KMS-11 (cell line): ENCODE measurements at regions not wholly inside any gene's neighbourhood (a gene's known extent, or its start where the extent isn't known, plus 50 kb on each side); places are given as distances from the start of the nearest gene placed in this dataset.

Experiments
- H2AFZ ChIP-seq: fragments of 200-600 bp; sonication (generic); 2 replicates; pipeline ENCODE4 v1.6.1; 2016; ENCODE audit warnings: antibody characterized with exemption, mixed run types, low read depth
- H3K27ac ChIP-seq: fragments of 200-600 bp; sonication (generic); 2 replicates; pipeline ENCODE4 v1.6.1; 2016; ENCODE audit warnings: mild to moderate bottlenecking, mixed run types
- H3K27me3 ChIP-seq: fragments of 200-600 bp; sonication (generic); 2 replicates; pipeline ENCODE4 v1.6.1; 2017; ENCODE audit warnings: mild to moderate bottlenecking, low read depth, mixed run types, moderate library complexity; ENCODE audit not compliant: insufficient read depth
- H3K36me3 ChIP-seq: fragments of 200-600 bp; sonication (generic); 2 replicates; pipeline ENCODE4 v1.6.1; 2017; ENCODE audit warnings: mild to moderate bottlenecking, mixed run types; ENCODE audit not compliant: insufficient read depth
- H3K4me1 ChIP-seq: fragments of 200-600 bp; sonication (generic); 2 replicates; pipeline ENCODE4 v1.6.1; 2016; ENCODE audit warnings: mild to moderate bottlenecking, low read depth, mixed run types; ENCODE audit not compliant: poor library complexity, severe bottlenecking
- H3K4me2 ChIP-seq: fragments of 200-600 bp; sonication (generic); 2 replicates; pipeline ENCODE4 v1.7.0; 2016; ENCODE audit warnings: mild to moderate bottlenecking, mixed run types
- H3K4me3 ChIP-seq: fragments of 200-600 bp; sonication (generic); IDR thresholded peaks from 2 replicates; pipeline ENCODE4 v1.6.1; 2017; ENCODE audit warnings: low read depth, low read length, mixed read lengths; ENCODE audit not compliant: insufficient read depth
- H3K79me2 ChIP-seq: fragments of 200-600 bp; sonication (generic); 2 replicates; pipeline ENCODE4 v1.6.1; 2016; ENCODE audit warnings: low read depth, mixed run types; ENCODE audit not compliant: insufficient read depth
- H3K9ac ChIP-seq: fragments of 200-600 bp; sonication (generic); 2 replicates; pipeline ENCODE4 v1.6.1; 2016; ENCODE audit warnings: mild to moderate bottlenecking, mixed run types
- H4K20me1 ChIP-seq: fragments of 200-600 bp; sonication (generic); 2 replicates; pipeline ENCODE4 v1.6.1; 2016; ENCODE audit warnings: mild to moderate bottlenecking, mixed run types; ENCODE audit not compliant: insufficient read depth
- CTCF ChIP-seq: fragments of 200-600 bp; sonication (generic); conservative IDR thresholded peaks from 2 replicates; pipeline ENCODE4 v1.6.1; 2017; ENCODE audit warnings: low read depth, mild to moderate bottlenecking, antibody characterized with exemption, low read length, moderate library complexity, mixed read lengths

- no peaks in the 10 kb centered on the region for H3K79me2 ChIP-seq
- H3K27me3 ChIP-seq: no peaks in the 10 kb centered on the region
- no peak overlapping the region for H3K4me3 ChIP-seq
- H3K9ac ChIP-seq: no peak overlapping the region
- no peak for TF ChIP-seq CTCF
- no peaks in the 10 kb centered on the region for H4K20me1 ChIP-seq
- H3K4me2 ChIP-seq: no peak overlapping the region
- H3K36me3 ChIP-seq: no peaks in the 10 kb centered on the region
- H3K27ac ChIP-seq: no peak overlapping the region
- H3K4me1 ChIP-seq: peaks cover 7% of the 10 kb centered on the region
- no peak overlapping the region for H2AFZ ChIP-seq
These were observed 231.6 kb downstream of the CASP12 start for GRCh38 chr11:104666624-104667023.

DNA sequence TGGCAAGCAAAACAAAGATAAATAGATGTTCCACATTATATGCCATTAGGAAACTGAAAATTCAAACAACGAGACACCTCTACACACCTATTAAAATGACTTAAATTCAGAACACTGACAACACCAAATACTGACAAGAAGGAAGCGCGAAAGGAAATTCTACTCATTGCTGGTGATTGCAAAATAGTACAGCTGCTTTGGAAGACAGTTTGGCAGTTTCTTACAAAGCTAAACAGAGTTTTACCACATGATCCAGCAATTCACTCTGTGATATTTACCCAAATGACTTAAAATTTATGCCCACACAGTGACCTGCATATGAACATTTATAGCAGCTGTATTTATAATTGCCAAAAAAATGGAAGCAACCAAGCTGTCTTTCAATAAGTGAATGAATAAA lies 232.6 kb downstream of the CASP12 start:
- no peak overlapping the region for H3K4me3 ChIP-seq
- no peak overlapping the region for H3K27ac ChIP-seq
- no peaks in the 10 kb centered on the region for H3K79me2 ChIP-seq
- no peaks in the 10 kb centered on the region for H4K20me1 ChIP-seq
- no peaks in the 10 kb centered on the region for H3K36me3 ChIP-seq
- H3K4me1 ChIP-seq: peaks cover 7% of the 10 kb centered on the region
- no peaks in the 10 kb centered on the region for H3K27me3 ChIP-seq
- no peak overlapping the region for H2AFZ ChIP-seq
- no peak overlapping the region for H3K9ac ChIP-seq
- no peak overlapping the region for H3K4me2 ChIP-seq
- no peak for TF ChIP-seq CTCF

- H2AFZ ChIP-seq: no peak overlapping the region
- no peaks in the 10 kb centered on the region for H3K27me3 ChIP-seq
- H3K4me2 ChIP-seq: no peak overlapping the region
- H3K36me3 ChIP-seq: no peaks in the 10 kb centered on the region
- TF ChIP-seq CTCF: no peak
- no peaks in the 10 kb centered on the region for H3K79me2 ChIP-seq
- H3K27ac ChIP-seq: no peak overlapping the region
- H4K20me1 ChIP-seq: no peaks in the 10 kb centered on the region
- no peak overlapping the region for H3K9ac ChIP-seq
- no peaks in the 10 kb centered on the region for H3K4me1 ChIP-seq
- no peak overlapping the region for H3K4me3 ChIP-seq
These were observed 234.8 kb downstream of the CASP12 start for GRCh38 chr11:104663190-104664140.

DNA sequence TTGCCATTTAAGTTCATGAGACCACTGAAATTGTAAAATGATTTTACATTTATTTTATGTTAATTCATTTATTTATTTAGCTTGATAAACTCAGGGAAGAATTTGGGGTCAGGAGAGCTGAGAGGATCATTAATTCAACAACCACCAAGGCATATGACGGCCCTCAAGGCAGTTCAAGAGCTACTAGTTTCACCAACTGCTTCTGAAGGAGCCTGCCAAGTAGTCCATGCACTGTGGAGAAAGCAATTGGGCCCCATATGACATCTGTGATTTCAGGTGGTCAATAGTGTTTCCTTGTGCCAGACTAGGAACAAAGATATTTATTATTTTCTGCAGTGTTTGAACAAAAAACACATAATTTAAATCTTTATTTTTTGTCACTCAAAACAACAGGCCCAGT lies 236.4 kb downstream of the CASP12 start:
- Histone ChIP-seq H3K27me3 (no peaks in the 10 kb centered on the region), H3K4me1 (no peaks in the 10 kb centered on the region), H3K9ac (no peak overlapping the region), H3K4me2 (no peak overlapping the region), H3K79me2 (no peaks in the 10 kb centered on the region), H3K36me3 (no peaks in the 10 kb centered on the region), H4K20me1 (no peaks in the 10 kb centered on the region), H3K27ac (no peak overlapping the region), H2AFZ (no peak overlapping the region), H3K4me3 (no peak overlapping the region)
- TF ChIP-seq CTCF: no peak
